ENCODE measurements at regions not wholly inside any gene's neighbourhood (a gene's known extent, or its start where the extent isn't known, plus 50 kb on each side); places are given as distances from the start of the nearest gene placed in this dataset.

DNA sequence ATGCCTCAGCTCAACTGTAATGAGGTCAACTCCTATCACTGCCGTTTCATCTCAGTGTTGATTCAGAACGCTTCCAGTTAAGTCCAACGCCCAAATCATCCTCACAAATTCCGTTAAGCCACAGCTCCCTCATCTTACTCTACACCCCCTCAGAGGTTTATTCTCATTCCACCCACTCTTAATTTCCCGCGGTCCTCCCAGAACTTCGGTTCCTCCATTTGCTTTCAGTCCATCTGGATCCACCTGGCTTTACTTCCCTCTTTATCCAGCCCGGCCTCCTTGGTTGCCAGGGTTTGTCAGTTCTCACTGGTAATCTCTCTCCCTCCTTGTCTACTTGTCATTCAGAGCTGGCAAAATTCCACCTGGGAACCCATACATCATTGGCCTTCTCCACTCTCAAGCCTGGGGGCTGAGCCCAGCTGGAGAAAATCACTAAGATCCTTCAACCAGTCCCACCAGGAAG, 51.3 kb upstream of the RUNX1 start:
- DNase-seq (ENCODE audit: low read depth, low spot score), result no peak

- DNase-seq (ENCODE audit: low read depth, low spot score), result no peak
Observed at GRCh38 chr21:35099310-35099709, 50.2 kb upstream of the RUNX1 start.
